GM19463 (cell line): ENCODE measurements at regions not wholly inside any gene's neighbourhood (a gene's known extent, or its start where the extent isn't known, plus 50 kb on each side); places are given as distances from the start of the nearest gene placed in this dataset.
"Not testable (repeated sequence)": the region's sequence is repeated elsewhere in the genome, so short reads cannot be mapped to it uniquely, and the experiment has no call there.

Source experiments
- ATAC-seq: cut with Tn5 transposase; IDR thresholded peaks from one replicate; pipeline ENCODE4 v1.9.1; 2021; ENCODE audit warnings: mild to moderate bottlenecking, moderate library complexity; ENCODE audit not compliant: unreplicated experiment

- ATAC-seq, result no peak
Measured at GRCh38 chrX:117689956-117690355, 426.7 kb downstream of the KLHL13 start.

- ATAC-seq, result no peak
Measured at GRCh38 chrX:117680286-117680685, 436.3 kb downstream of the KLHL13 start.

DNA sequence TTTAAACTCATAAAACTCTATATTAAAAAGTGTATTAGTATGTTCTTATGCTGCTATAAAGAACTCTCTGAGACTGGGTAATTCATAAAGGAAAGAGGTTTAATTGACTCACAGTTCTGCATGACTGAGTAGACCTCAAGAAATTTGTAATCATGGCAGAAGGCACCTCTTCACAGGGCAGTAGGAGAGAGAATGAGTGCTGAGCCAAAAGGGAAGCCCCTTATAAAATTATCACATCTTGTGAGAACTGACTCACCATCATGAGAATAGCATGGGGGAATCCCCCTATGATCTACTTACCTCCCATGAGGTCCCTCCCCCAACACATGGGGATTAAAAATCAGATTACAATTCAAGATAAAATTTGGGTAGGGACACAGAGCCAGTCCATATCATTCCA is 463.2 kb downstream of the KLHL13 start:
- no peak for ATAC-seq

GRCh38 chrX:117645639-117646038 is 471.0 kb downstream of the KLHL13 start:
- ATAC-seq, result no peak

GRCh38 chrX:117641913-117642656 is 474.5 kb downstream of the KLHL13 start:
- no peak for ATAC-seq

- ATAC-seq, result no peak
Measured at GRCh38 chrX:117636826-117637225, 479.8 kb downstream of the KLHL13 start.

DNA sequence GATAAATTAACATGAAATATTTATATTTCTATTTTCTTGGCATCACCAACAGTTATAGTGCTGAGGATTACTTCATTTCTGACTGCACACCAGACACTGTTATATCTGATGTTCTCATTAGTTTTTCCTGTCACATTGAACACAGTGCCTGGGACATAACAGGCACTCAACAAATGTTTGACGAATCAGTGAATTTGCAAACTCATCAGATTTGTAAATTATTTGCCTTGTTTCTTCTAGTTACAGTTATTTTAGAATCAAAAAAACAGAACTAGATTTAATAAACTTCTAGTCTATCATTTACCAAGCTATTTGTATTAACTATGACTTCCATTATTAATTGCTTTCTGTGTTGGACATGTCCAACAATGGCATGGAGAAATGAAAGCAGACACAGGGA is 483.3 kb downstream of the KLHL13 start:
- ATAC-seq, result no peak

- ATAC-seq, result no peak
Measured at GRCh38 chrX:117628381-117628780, 488.2 kb downstream of the KLHL13 start.

GRCh38 chrX:117610806-117611205 is 505.8 kb downstream of the KLHL13 start:
- ATAC-seq, result no peak

- no peak for ATAC-seq
Measured at GRCh38 chrX:117610049-117610448, 506.6 kb downstream of the KLHL13 start.

- ATAC-seq, result no peak
Measured at GRCh38 chrX:117607561-117607960, 509.0 kb downstream of the KLHL13 start.

- ATAC-seq, result not testable (repeated sequence)
Measured at GRCh38 chrX:117606101-117606500, 510.5 kb downstream of the KLHL13 start.

DNA sequence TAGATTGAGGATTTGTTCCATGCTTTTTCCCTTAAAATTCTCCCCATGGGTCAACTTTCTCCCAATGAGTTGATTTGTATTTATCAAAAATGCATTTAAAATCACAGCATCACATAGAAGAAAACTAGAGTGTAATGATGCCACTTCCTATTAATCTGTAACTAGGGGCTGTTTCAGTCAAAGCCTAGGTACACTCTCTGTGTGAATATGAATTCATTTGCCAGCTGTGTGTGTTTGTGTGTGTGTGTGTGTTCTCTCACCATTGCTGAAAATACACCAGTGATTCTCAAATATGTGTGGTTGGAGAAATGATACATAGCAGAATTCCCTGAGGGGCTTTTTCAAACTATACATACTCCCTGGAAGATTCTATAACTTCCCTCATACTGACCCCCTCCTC is 546.5 kb downstream of the KLHL13 start:
- no peak for ATAC-seq

GRCh38 chrX:117568238-117568637 is 548.4 kb downstream of the KLHL13 start:
- no peak for ATAC-seq

DNA sequence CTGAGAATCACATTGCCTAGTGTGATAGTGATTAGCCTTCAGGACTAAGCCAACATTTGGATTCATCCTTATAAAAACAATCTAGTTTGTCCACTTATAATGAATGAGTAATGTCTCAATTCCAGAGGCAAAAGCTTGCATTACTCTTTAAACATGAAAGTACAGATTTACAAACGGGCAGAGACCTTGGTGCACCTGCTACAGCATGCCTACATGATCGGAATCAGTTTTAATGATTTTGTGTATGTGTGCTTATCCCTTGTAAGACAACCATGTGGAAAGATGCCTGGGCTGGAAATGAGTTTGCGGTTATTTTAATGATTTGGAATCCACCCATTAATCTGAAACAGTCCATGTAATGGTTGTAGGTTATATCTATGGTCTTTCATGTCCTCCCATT is 572.7 kb downstream of the KLHL13 start:
- no peak for ATAC-seq

- no peak for ATAC-seq
Measured at GRCh38 chrX:117539090-117539418, 577.6 kb downstream of the KLHL13 start.

DNA sequence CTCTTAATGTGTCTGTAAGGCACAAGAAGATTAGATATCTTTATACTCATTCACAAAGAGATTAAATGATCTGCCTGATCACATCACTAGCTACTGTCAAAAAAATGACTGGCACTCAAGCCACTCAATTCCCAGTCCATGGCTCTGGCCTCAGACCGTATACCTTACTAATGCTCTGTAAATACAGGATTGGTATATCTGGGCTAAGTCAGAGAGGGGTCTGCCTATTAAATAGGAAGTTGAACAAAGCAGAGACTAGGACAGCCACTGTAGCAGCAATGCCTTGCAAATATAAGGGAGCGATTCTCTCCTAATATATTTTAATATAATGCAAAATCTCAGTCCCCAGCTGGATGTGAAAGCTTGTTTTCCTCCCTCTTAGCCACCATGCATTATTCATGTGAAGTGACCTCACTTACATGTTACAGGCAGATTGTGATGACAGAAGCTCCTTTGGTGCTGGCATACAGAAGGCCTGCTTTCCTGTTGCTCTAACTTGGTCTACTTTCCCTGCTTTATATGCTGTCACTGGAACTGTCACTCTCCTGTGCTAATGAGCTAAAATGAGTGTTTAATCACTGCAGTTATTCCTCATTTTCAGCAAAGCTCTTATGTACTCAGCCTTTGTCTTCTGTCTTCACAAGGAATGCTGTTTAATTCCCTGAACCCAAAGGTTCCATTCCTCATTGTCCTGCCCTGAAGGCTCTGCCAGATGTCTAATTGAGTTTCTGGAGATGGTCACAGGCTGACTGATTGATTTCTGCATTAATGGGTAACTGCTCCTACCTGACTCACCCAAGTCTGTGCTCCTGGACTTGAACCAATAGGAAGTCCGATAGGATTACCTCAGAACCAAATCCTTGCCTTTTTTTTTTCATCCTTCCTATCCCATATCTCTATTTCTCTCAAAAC is 578.2 kb downstream of the KLHL13 start:
- no peak for ATAC-seq

DNA sequence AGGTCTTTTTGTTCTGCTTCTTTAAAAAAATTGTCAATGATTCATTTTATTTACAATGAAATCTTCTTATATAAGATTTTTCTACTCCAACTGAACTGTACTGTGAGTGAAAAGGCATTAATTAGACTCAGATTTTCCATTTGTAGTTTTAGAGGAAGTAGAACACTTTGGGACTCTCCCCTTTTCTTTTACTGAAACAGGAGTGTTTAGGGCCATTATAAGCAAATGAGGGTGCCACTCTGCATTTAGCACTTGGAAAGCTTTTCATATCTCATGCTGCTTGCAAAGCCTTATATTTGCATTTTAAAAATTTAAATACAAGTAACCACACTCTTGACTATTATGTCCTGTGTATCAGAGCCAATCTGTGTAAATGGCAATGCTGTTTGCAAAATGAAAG is 584.3 kb downstream of the KLHL13 start:
- no peak for ATAC-seq

DNA sequence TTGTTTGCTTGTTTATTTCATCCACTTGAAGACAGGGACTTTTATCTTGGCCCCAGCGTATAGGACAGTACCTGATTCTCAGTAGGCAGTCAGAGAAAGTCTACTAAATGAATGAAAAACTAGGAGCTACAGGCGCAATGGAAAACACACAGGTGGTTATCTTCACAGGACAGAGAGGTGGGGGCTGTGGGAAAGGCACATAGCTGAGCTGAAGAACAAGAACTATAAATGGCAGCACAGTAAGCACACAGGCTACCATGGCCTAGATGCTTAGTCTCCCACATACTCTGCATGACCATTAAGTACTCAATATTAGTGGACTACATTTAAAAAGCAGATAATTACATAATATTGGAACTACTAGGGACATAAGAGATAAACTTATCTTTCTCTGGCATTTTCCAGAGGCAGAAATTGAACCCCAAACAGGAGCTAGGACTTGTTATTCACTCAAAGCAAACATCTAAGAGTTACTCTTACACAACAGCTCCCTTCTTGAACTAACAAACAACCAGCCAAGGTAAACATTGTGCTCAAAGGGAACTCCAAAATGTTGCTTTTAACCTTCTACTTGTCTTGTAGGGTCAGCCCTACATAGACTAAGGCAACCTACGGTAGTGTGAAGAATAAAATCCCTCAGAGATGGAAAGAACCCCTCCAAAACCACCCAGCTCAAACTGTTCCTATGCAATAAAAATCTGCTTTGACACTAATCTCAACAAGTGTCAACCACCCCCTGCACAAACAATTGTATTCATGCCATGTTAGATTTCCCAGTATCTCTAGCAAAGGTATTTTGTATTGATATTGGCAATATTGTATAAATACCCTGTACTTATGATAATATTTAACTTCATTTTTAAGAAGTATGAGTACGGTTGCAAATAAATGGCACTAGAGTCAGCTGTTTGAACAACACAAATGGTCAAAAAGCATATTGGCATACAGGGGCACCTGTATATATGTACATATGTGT is 593.6 kb downstream of the KLHL13 start:
- ATAC-seq, result no peak

- no peak for ATAC-seq
Measured at GRCh38 chrX:117517994-117518393, 598.6 kb downstream of the KLHL13 start.

GRCh38 chrX:117511379-117511778 is 605.2 kb downstream of the KLHL13 start:
- no peak for ATAC-seq
